H1 (cell line): ENCODE measurements at regions not wholly inside any gene's neighbourhood (a gene's known extent, or its start where the extent isn't known, plus 50 kb on each side); places are given as distances from the start of the nearest gene placed in this dataset.

Experiments used
- CTCF ChIA-PET: fragments of 300-600 bp; sonication (Branson Sonifier 250); formaldehyde crosslinking; loops from one replicate; lab custom pipeline; 2021; ENCODE audit not compliant: partially characterized antibody; lab: Charles Lee
- POLR2A ChIA-PET: fragments of 300-600 bp; sonication (Branson Sonifier 250); formaldehyde crosslinking; loops from one replicate; lab custom pipeline; 2021; ENCODE audit warnings: inconsistent platforms; ENCODE audit not compliant: partially characterized antibody; lab: Charles Lee
- DNase-seq, 2 experiments: peaks; one replicate each; pipeline versions ENCODE4 v3.0.0 to v3.0.0-alpha.2; 2010 to 2022; ENCODE audit warnings: low spot score in 2 of 2, low read depth in 1 of 2, mixed read lengths in 1 of 2
- FAIRE-seq: peaks from 2 replicates; lab custom pipeline; 2011; peaks lifted over from hg19 to GRCh38; lab: Jason Lieb, UNC
- H2AFZ ChIP-seq: 2 replicates; pipeline ENCODE4 v1.8.1; 2012; ENCODE audit warnings: low read length, inconsistent platforms
- H2AK5ac ChIP-seq: 2 replicates; pipeline ENCODE4 v1.6.1; 2013; ENCODE audit warnings: low read depth, low read length
- H2BK120ac ChIP-seq: replicated peaks from 2 replicates; pipeline ENCODE3; 2013; ENCODE audit warnings: low read depth, low read length, inconsistent platforms
- H2BK12ac ChIP-seq: 2 replicates; pipeline ENCODE4 v1.6.1; 2013; ENCODE audit warnings: low read depth, low read length
- H2BK15ac ChIP-seq: 2 replicates; pipeline ENCODE4 v1.6.1; 2013; ENCODE audit warnings: low read length
- H2BK20ac ChIP-seq: 2 replicates; pipeline ENCODE4 v1.6.1; 2013; ENCODE audit warnings: low read length
- H2BK5ac ChIP-seq: 2 replicates; pipeline ENCODE4 v1.6.1; 2013; ENCODE audit warnings: low read depth, low read length
- H3K14ac ChIP-seq: 2 replicates; pipeline ENCODE4 v1.6.1; 2013; ENCODE audit warnings: inconsistent platforms; ENCODE audit not compliant: insufficient read length
- H3K18ac ChIP-seq: 2 replicates; pipeline ENCODE4 v1.6.1; 2013; ENCODE audit warnings: low read length; ENCODE audit errors: extremely low read depth
- H3K23ac ChIP-seq: 2 replicates; pipeline ENCODE4 v1.6.1; 2013; ENCODE audit warnings: inconsistent platforms; ENCODE audit not compliant: insufficient read length
- H3K23me2 ChIP-seq: 2 replicates; pipeline ENCODE4 v1.6.1; 2013; ENCODE audit warnings: low read depth, low read length
- H3K27ac ChIP-seq: 2 replicates; pipeline ENCODE4 v1.6.1; 2011; ENCODE audit warnings: low read depth, low read length, inconsistent platforms
- H3K27me3 ChIP-seq, 4 experiments: replicated peaks in 1 of 4; 1 replicate in 1 of 4; 2 replicates in 3 of 4; pipeline versions ENCODE4 v1.6.1 to v1.8.1; 2011 to 2013; ENCODE audit warnings: low read length in 3 of 4, mild to moderate bottlenecking in 3 of 4, inconsistent platforms in 2 of 4, mixed read lengths in 2 of 4, moderate library complexity in 1 of 4; ENCODE audit not compliant: control insufficient read depth in 3 of 4, insufficient read depth in 3 of 4; ENCODE audit errors: extremely low read depth in 1 of 4
- H3K36me3 ChIP-seq, 4 experiments: 2 replicates each; pipeline versions ENCODE4 v1.6.1 to v1.8.1; 2011 to 2013; ENCODE audit warnings: mild to moderate bottlenecking in 4 of 4, low read length in 3 of 4, moderate library complexity in 2 of 4, control low read depth in 1 of 4, inconsistent platforms in 1 of 4; ENCODE audit not compliant: insufficient read depth in 4 of 4, control insufficient read depth in 2 of 4
- H3K4ac ChIP-seq: replicated peaks from 2 replicates; pipeline ENCODE3; 2013; ENCODE audit warnings: low read length, low read depth, mixed read lengths, inconsistent platforms; ENCODE audit not compliant: insufficient read length
- H3K4me1 ChIP-seq, 4 experiments: replicated peaks in 1 of 4; 1 replicate in 1 of 4; 2 replicates in 3 of 4; pipeline versions ENCODE4 v1.6.1 to v1.8.1; 2011 to 2013; ENCODE audit warnings: low read length in 3 of 4, inconsistent platforms in 2 of 4, mixed read lengths in 1 of 4; ENCODE audit not compliant: insufficient read depth in 4 of 4, control insufficient read depth in 3 of 4
- H3K4me2 ChIP-seq, 2 experiments: 2 replicates each; pipeline versions ENCODE4 v1.6.1 to v1.8.1; 2011 to 2013; ENCODE audit warnings: low read depth in 2 of 2, low read length in 2 of 2, control low read depth in 1 of 2, inconsistent platforms in 1 of 2, mild to moderate bottlenecking in 1 of 2; ENCODE audit not compliant: insufficient read depth in 1 of 2
- H3K4me3 ChIP-seq, 4 experiments: fragments of 200-600, 300-600 bp in 1 of 4; sonication (generic), shearing (Covaris generic), sonication (Bioruptor Twin) in 1 of 4; 2 replicates each; pipeline versions ENCODE4 v1.5.1 to v1.8.1; 2011 to 2016; ENCODE audit warnings: low read length in 4 of 4, low read depth in 3 of 4, control low read depth in 2 of 4, inconsistent platforms in 2 of 4, mild to moderate bottlenecking in 2 of 4, mixed read lengths in 1 of 4, moderate library complexity in 1 of 4; ENCODE audit not compliant: insufficient read depth in 2 of 4; ENCODE audit errors: extremely low read depth in 1 of 4
- H3K56ac ChIP-seq: replicated peaks from 2 replicates; pipeline ENCODE3; 2013; ENCODE audit warnings: low read depth, mild to moderate bottlenecking, mixed read lengths, low read length, inconsistent platforms; ENCODE audit not compliant: insufficient read length
- H3K79me1 ChIP-seq: 2 replicates; pipeline ENCODE4 v1.6.1; 2013; ENCODE audit warnings: low read depth, low read length, control low read depth
- H3K79me2 ChIP-seq, 2 experiments: 2 replicates each; pipeline versions ENCODE4 v1.6.1 to v1.8.1; 2012 to 2013; ENCODE audit warnings: low read length in 2 of 2, mild to moderate bottlenecking in 2 of 2, inconsistent platforms in 1 of 2; ENCODE audit not compliant: insufficient read depth in 2 of 2, control insufficient read depth in 1 of 2
- H3K9ac ChIP-seq, 4 experiments: replicated peaks in 1 of 4; 1 replicate in 1 of 4; 2 replicates in 3 of 4; pipeline versions ENCODE4 v1.6.1 to v1.8.1; 2011 to 2013; ENCODE audit warnings: low read depth in 3 of 4, low read length in 3 of 4, control low read depth in 2 of 4, mild to moderate bottlenecking in 2 of 4, moderate library complexity in 2 of 4, inconsistent platforms in 1 of 4; ENCODE audit errors: extremely low read depth in 1 of 4
- H3K9me3 ChIP-seq, 2 experiments: 2 replicates each; pipeline versions ENCODE4 v1.6.1 to v1.8.1; 2012 to 2013; ENCODE audit warnings: mild to moderate bottlenecking in 2 of 2, moderate library complexity in 2 of 2, control low read depth in 1 of 2, inconsistent platforms in 1 of 2, low read depth in 1 of 2, low read length in 1 of 2, mixed read lengths in 1 of 2; ENCODE audit not compliant: insufficient read depth in 2 of 2
- H4K20me1 ChIP-seq, 2 experiments: replicated peaks in 1 of 2; 2 replicates each; pipeline versions ENCODE3 to v1.8.1; 2011 to 2013; ENCODE audit warnings: inconsistent platforms in 2 of 2, low read length in 2 of 2, mild to moderate bottlenecking in 1 of 2; ENCODE audit not compliant: insufficient read depth in 2 of 2, control insufficient read depth in 1 of 2
- H4K5ac ChIP-seq: 2 replicates; pipeline ENCODE4 v1.6.1; 2013; ENCODE audit warnings: low read length, low read depth, mixed read lengths, inconsistent platforms; ENCODE audit not compliant: insufficient read length
- H4K8ac ChIP-seq: 2 replicates; pipeline ENCODE4 v1.8.0; 2013; ENCODE audit warnings: mild to moderate bottlenecking, moderate library complexity, low read length, inconsistent platforms; ENCODE audit not compliant: insufficient read depth; ENCODE audit errors: extremely low read depth
- H4K91ac ChIP-seq: replicated peaks from 2 replicates; pipeline ENCODE3; 2013; ENCODE audit warnings: low read length, mixed read lengths, inconsistent platforms; ENCODE audit not compliant: insufficient read length
- ASH2L ChIP-seq: fragments of 200-600, 300-600 bp; sonication (generic); IDR thresholded peaks from one replicate; pipeline ENCODE4 v1.7.1; 2017; ENCODE audit warnings: low read length
- BCL11A ChIP-seq, 2 experiments: IDR thresholded peaks; one replicate each; pipeline ENCODE4 v1.6.1; 2011; ENCODE audit warnings: low read depth in 2 of 2, low read length in 2 of 2, mild to moderate bottlenecking in 2 of 2
- CBX5 ChIP-seq: fragments of 300-800, 300-1000 bp; sonication (generic); IDR thresholded peaks from 2 replicates; pipeline ENCODE4 v1.7.1; 2016; ENCODE audit warnings: antibody characterized with exemption, low read length, low read depth
- CEBPB ChIP-seq: IDR thresholded peaks from 2 replicates; pipeline ENCODE4 v1.6.1; 2012; ENCODE audit warnings: low read depth, low read length
- CHD1 ChIP-seq: IDR thresholded peaks from 2 replicates; pipeline ENCODE4 v1.6.1; 2012; ENCODE audit warnings: low read depth, low read length, improper control_type of control experiment
- CHD2 ChIP-seq: IDR thresholded peaks from 2 replicates; pipeline ENCODE4 v1.6.1; 2012; ENCODE audit warnings: low read length, improper control_type of control experiment
- GTF2F1 ChIP-seq: IDR thresholded peaks from 2 replicates; pipeline ENCODE4 v1.6.1; 2012; ENCODE audit warnings: low read depth, low read length, improper control_type of control experiment, borderline replicate concordance
- JUND ChIP-seq: IDR thresholded peaks from 2 replicates; pipeline ENCODE4 v1.6.1; 2011; ENCODE audit warnings: mild to moderate bottlenecking, improper control_type of control experiment, low read length
- RFX5 ChIP-seq: IDR thresholded peaks from 2 replicates; pipeline ENCODE4 v1.6.1; 2011; ENCODE audit warnings: low read depth, low read length, improper control_type of control experiment, borderline replicate concordance
- SIN3A ChIP-seq, 2 experiments: IDR thresholded peaks in 1 of 2; conservative IDR thresholded peaks in 1 of 2; 2 replicates each; pipeline ENCODE4 v1.6.1; 2011 to 2012; ENCODE audit warnings: low read length in 2 of 2, improper control_type of control experiment in 1 of 2, low read depth in 1 of 2, mild to moderate bottlenecking in 1 of 2
- TAF1 ChIP-seq: IDR thresholded peaks from 2 replicates; pipeline ENCODE4 v1.6.1; 2011; ENCODE audit warnings: mild to moderate bottlenecking, low read depth, low read length
- ZNF274 ChIP-seq: IDR thresholded peaks from 2 replicates; pipeline ENCODE4 v1.7.0; 2012; ENCODE audit warnings: low read length, borderline replicate concordance; ENCODE audit errors: extremely low read depth
- WGBS, 2 experiments: shearing (Covaris generic) in 1 of 2; methylation state at CpG; one replicate each; pipeline versions ENCODE4 v1.1.6 to v1.1.7; 2013 to 2015; ENCODE audit warnings: low lambda C conversion rate in 2 of 2, mixed read lengths in 2 of 2, inconsistent platforms in 1 of 2, low coverage in 1 of 2, missing lambda C conversion rate in 1 of 2; ENCODE audit not compliant: insufficient replicate concordance in 2 of 2, insufficient coverage in 1 of 2, insufficient read length in 1 of 2; ENCODE audit errors: extremely low coverage in 1 of 2, missing lambda C conversion rate in 1 of 2; 5-methylcytosine and 5-hydroxymethylcytosine counted together
- TF ChIP-seq, protein P1 (sequence below): IDR thresholded peaks from 2 replicates; pipeline ENCODE4 v1.6.1; 2011; ENCODE audit warnings: low read length, improper control_type of control experiment
- TF ChIP-seq, protein P2 (sequence below): IDR thresholded peaks from 2 replicates; pipeline ENCODE4 v1.6.1; 2011; ENCODE audit warnings: low read depth, mild to moderate bottlenecking, low read length; ENCODE audit not compliant: insufficient read depth

DNA sequence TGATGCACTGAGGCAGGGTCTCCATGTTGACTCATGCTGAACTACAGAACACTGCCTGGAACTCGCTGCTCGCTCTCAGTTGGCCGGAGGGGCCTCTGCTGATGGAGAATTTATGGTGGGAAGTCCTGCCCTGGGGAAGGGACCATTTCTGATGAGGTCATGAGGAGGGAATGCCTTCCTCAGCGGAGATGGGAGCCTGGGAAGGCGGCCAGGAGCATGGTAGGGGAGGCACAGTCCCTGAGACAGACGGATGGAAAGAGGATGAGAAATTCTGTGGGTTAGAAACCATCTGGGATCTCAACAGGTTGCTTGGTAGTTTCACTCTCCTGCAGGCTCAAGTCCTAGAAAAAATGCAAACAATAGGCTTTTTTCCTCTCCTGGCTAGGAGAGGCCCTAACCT is 56.8 kb upstream of the TPM1 start:
- no peak overlapping the region for H3K4ac ChIP-seq
- no peak overlapping the region for H2AFZ ChIP-seq
- no peaks in the 10 kb centered on the region for H4K20me1 ChIP-seq
- no peak overlapping the region for H2BK12ac ChIP-seq
- H3K4me1 ChIP-seq, result peaks cover 0 to 7% (median 1%) of the 10 kb centered on the region in 4 experiments; a peak in 3 of 7 replicates
- H3K14ac ChIP-seq, result no peak overlapping the region
- H2BK15ac ChIP-seq, result no peak overlapping the region; the same call in 1 of the 2 replicates
- DNase-seq (no peak), FAIRE-seq (no peak)
- no peaks in the 10 kb centered on the region for H3K79me2 ChIP-seq
- no peak overlapping the region for H4K8ac ChIP-seq
- no peak overlapping the region for H3K4me3 ChIP-seq
- H3K23ac ChIP-seq, result no peak overlapping the region
- no peaks in the 10 kb centered on the region for H3K23me2 ChIP-seq
- no peak overlapping the region for H2BK5ac ChIP-seq
- no peak overlapping the region for H2BK20ac ChIP-seq
- H4K91ac ChIP-seq, result no peak overlapping the region
- CTCF ChIA-PET, result interaction anchor here (4.3 kb wide), 1 partner anchor 13 kb away, joined by 24 read pairs; no protein-coding TSS in a partner anchor
- no peaks in the 10 kb centered on the region for H3K9me3 ChIP-seq
- H3K27ac ChIP-seq, result no peak overlapping the region
- H4K5ac ChIP-seq, result no peak overlapping the region
- 97% methylated on average over 6 of the region's 6 CpGs; no CpG with 5 or more reads in 1 of the 2 experiments for WGBS, 2 experiments
- no peak overlapping the region for H2AK5ac ChIP-seq
- H3K18ac ChIP-seq, result no peak overlapping the region
- H2BK120ac ChIP-seq, result no peak overlapping the region
- POLR2A ChIA-PET, result no interaction called here
- no peaks in the 10 kb centered on the region for H3K36me3 ChIP-seq
- H3K27me3 ChIP-seq, result no peaks in the 10 kb centered on the region
- no peaks in the 10 kb centered on the region for H3K79me1 ChIP-seq
- no peak overlapping the region for H3K9ac ChIP-seq
- no peak overlapping the region for H3K4me2 ChIP-seq
- no peak overlapping the region for H3K56ac ChIP-seq
- no peak for TF ChIP-seq BCL11A (IDR thresholded peaks at IDR 0.05; ENCODE audit: low read depth in 2 of 2, low read length in 2 of 2)
- TF ChIP-seq ZNF274, result no peak
- TF ChIP-seq CHD2, result no peak
- no peak for TF ChIP-seq ASH2L
- TF ChIP-seq TAF1, result no peak
- no peak for TF ChIP-seq SIN3A (conservative IDR thresholded peaks at IDR 0.05 in 1 of 2, IDR thresholded peaks at IDR 0.05 in 1 of 2; ENCODE audit: low read depth in 1 of 2, low read length in 2 of 2)
- TF ChIP-seq, protein P1, sequence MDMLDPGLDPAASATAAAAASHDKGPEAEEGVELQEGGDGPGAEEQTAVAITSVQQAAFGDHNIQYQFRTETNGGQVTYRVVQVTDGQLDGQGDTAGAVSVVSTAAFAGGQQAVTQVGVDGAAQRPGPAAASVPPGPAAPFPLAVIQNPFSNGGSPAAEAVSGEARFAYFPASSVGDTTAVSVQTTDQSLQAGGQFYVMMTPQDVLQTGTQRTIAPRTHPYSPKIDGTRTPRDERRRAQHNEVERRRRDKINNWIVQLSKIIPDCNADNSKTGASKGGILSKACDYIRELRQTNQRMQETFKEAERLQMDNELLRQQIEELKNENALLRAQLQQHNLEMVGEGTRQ, result no peak
- TF ChIP-seq JUND, result no peak
- TF ChIP-seq RFX5, result no peak
- TF ChIP-seq CEBPB, result no peak
- TF ChIP-seq, protein P2, sequence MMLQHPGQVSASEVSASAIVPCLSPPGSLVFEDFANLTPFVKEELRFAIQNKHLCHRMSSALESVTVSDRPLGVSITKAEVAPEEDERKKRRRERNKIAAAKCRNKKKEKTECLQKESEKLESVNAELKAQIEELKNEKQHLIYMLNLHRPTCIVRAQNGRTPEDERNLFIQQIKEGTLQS, result no peak
- TF ChIP-seq GTF2F1, result no peak
- no peak for TF ChIP-seq CHD1
- TF ChIP-seq CBX5, result no peak
